Heart right ventricle (tissue), 16 donors: ENCODE measurements at regions not wholly inside any gene's neighbourhood (a gene's known extent, or its start where the extent isn't known, plus 50 kb on each side); places are given as distances from the start of the nearest gene placed in this dataset.

Source experiments
- ATAC-seq, 8 donors: fragments of 200-7000 bp; cut with Tn5 transposase; one replicate each; pipeline ENCODE4 v1.9.1; 2020; ENCODE audit warnings: mild to moderate bottlenecking in 8 of 8, moderate library complexity in 8 of 8, moderate number of reproducible peaks in 1 of 8
- DNase-seq, 2 donors: peaks; one replicate each; pipeline ENCODE4 v3.0.0-alpha.2; 2020
- H3K27ac ChIP-seq, 10 donors: fragments of 200-600 bp; sonication (generic) in 2 of 10; one replicate each; pipeline versions ENCODE4 v1.5.0 to v1.8.0; 2020 to 2022; ENCODE audit warnings: mild to moderate bottlenecking in 3 of 10
- H3K27me3 ChIP-seq, 7 donors: fragments of 200-600 bp; one replicate each; pipeline ENCODE4 v1.8.0; 2021 to 2022; ENCODE audit warnings: mild to moderate bottlenecking in 2 of 7
- H3K36me3 ChIP-seq, 9 donors: fragments of 200-600 bp; sonication (generic) in 1 of 9; one replicate each; pipeline versions ENCODE4 v1.5.0 to v1.8.0; 2020 to 2022; ENCODE audit warnings: mild to moderate bottlenecking in 2 of 9
- H3K4me1 ChIP-seq, 9 donors: fragments of 200-600 bp; sonication (generic) in 1 of 9; one replicate each; pipeline versions ENCODE4 v1.5.0 to v1.8.0; 2020 to 2022; ENCODE audit warnings: mild to moderate bottlenecking in 4 of 9
- H3K4me3 ChIP-seq, 10 donors: fragments of 200-600 bp; sonication (generic) in 2 of 10; one replicate each; pipeline versions ENCODE4 v1.5.0 to v1.8.0; 2020 to 2022; ENCODE audit warnings: mild to moderate bottlenecking in 7 of 10, moderate library complexity in 2 of 10
- H3K9me3 ChIP-seq, 11 donors: fragments of 200-600 bp in 10 of 11; sonication (generic) in 2 of 11; one replicate each; pipeline versions ENCODE4 v1.5.0 to v1.8.0; 2013 to 2022; ENCODE audit warnings: mild to moderate bottlenecking in 2 of 11, control low read depth in 1 of 11, moderate library complexity in 1 of 11
- WGBS, 2 donors: extraction: QIAGEN DNeasy Blood & Tissue Kit; methylation state at CpG; one replicate each; pipeline ENCODE4 v1.1.7; 2013; ENCODE audit warnings: inconsistent platforms in 1 of 2; 5-methylcytosine and 5-hydroxymethylcytosine counted together
- intact Hi-C, 10 donors: fragments of 100-400 bp; cut with DNase I; formaldehyde crosslinking; loops; one replicate each; pipeline versions ENCODE4 v1.11.1 to v1.14.2; 2022
- TF ChIP-seq, protein P1 (sequence below), 9 donors: fragments of 200-600 bp; sonication (generic) in 2 of 9; IDR thresholded peaks; one replicate each; pipeline versions ENCODE4 v1.5.0 to v1.8.0; 2021 to 2022; ENCODE audit warnings: antibody characterized with exemption in 9 of 9, mild to moderate bottlenecking in 5 of 9, moderate library complexity in 1 of 9
- donor health status: Arrhythmogenic right ventricular cardiomyopathy.
- donor health status: ischemic (EF 13 %, LVEDD 7.1; RV severe dilation, severe dysfunction).
- donor health status: healthy with polysubstance abuse.
- donor health status: DM: no; HTN: yes; CAD: no.
- donor health status: DM: no; HTN: no; CAD: no.
- donor health status: ischemic (EF 25% LVEDD 6.9; RV normal size, moderate dysfunction).
- donor health status: ischemic (EF 25% LVEDD 5.7; RV mildly dilated, moderate dysfunction).
- donor health status: healthy.
- donor health status: DM: yes; HTN: yes; CAD: no.
- donor health status: Ischemic cardiomyopathy.
- donor health status: ischemic (EF 35%, LVEDD 5.7; RV mildly dilated, moderate dysfunction).
- donor health status: nonischemic (EF 11% LVEDD 7.7; RV severe dilation, severe dysfunction).
- donor health status: DM: yes; HTN: yes; CAD: no.
- donor health status: PGD.
- donor health status: ischemic (EF 29% LVEDD 5.4; RV normal size, mild dysfunction).
- donor health status: nonischemic (EF 23%, LVEDD 6.1; RV moderate dilation, normal function).

DNA sequence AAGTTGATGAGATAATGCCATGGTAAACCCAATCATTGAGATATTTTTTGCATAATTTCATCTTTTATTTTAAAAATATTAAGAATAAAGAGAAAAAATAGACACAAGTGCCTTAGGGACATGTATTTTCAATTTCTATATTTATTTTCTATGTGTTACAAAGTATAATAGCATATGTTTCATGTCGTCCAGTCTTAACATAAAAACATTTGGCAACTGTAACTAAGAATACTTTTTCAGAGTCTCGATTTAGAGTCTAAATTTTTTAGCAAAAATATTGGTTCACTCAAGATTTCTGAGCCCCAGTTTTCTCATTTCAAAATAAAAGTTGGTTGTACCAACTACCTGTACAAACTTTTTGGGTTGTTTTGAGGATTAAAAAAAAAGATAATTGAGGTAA lies 511.4 kb upstream of the ZNF385D start:
- H3K4me3 ChIP-seq = no peak overlapping the region
- no peaks in the 10 kb centered on the region for H3K9me3 ChIP-seq
- TF ChIP-seq, protein P1, sequence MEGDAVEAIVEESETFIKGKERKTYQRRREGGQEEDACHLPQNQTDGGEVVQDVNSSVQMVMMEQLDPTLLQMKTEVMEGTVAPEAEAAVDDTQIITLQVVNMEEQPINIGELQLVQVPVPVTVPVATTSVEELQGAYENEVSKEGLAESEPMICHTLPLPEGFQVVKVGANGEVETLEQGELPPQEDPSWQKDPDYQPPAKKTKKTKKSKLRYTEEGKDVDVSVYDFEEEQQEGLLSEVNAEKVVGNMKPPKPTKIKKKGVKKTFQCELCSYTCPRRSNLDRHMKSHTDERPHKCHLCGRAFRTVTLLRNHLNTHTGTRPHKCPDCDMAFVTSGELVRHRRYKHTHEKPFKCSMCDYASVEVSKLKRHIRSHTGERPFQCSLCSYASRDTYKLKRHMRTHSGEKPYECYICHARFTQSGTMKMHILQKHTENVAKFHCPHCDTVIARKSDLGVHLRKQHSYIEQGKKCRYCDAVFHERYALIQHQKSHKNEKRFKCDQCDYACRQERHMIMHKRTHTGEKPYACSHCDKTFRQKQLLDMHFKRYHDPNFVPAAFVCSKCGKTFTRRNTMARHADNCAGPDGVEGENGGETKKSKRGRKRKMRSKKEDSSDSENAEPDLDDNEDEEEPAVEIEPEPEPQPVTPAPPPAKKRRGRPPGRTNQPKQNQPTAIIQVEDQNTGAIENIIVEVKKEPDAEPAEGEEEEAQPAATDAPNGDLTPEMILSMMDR (IDR thresholded peaks at IDR 0.05) = no peak
- intact Hi-C loops = no loop called here
- 46 to 57% methylated on average over 2 of the region's 2 CpGs for WGBS, 2 donors
- H3K4me1 ChIP-seq = no peaks in the 10 kb centered on the region
- no peak for ATAC-seq
- no peaks in the 10 kb centered on the region for H3K36me3 ChIP-seq
- DNase-seq = no peak
- H3K27me3 ChIP-seq = no peaks in the 10 kb centered on the region
- no peak overlapping the region for H3K27ac ChIP-seq

DNA sequence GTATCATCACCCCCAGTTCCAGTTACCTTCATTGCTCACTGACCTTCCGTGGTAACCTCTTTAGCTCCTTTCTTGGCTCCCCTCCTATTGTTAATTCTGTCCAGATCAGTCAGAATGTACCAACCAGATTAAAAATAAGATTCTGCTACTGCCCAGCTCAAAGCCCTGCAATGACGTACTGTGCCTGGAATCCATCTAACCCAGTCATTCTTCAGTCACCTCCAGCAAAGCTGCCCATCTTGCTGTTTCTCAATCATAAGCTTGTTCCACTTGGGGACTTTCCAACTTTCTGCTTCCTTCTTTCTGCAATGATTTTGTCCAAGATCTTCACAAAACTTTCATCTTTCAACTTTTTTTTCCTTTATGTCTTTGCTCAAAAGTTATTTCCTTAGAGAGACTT lies 512.0 kb upstream of the ZNF385D start:
- no peaks in the 10 kb centered on the region for H3K4me1 ChIP-seq
- no peaks in the 10 kb centered on the region for H3K9me3 ChIP-seq
- TF ChIP-seq, protein P1 (IDR thresholded peaks at IDR 0.05) = no peak
- intact Hi-C loops = no loop called here
- no peak overlapping the region for H3K4me3 ChIP-seq
- ATAC-seq (no peak), DNase-seq (no peak)
- H3K27ac ChIP-seq = no peak overlapping the region
- WGBS, 2 donors = 69 to 73% methylated on average over 2 of the region's 2 CpGs
- no peaks in the 10 kb centered on the region for H3K27me3 ChIP-seq
- H3K36me3 ChIP-seq = no peaks in the 10 kb centered on the region

DNA sequence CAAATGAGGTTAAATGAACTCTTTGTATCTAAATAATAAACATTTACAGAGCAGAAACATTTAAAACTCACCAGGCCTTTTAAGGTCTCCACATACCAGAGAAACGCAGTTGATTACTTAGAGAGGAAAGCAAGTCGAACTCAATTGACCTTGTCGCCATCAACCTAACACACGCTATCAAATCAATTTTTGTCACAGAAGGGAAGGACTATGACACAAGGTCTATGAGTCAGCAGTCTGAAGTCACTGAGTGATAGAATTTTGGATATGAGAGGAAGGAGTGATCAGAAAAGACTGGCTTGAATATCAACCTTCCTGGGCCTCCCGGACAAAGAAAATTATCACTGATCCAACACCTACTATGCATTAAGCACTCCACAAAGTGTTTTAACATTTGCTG lies 514.4 kb upstream of the ZNF385D start:
- TF ChIP-seq, protein P1 (IDR thresholded peaks at IDR 0.05) = no peak
- DNase-seq (no peak), ATAC-seq (no peak)
- intact Hi-C loops = no loop called here
- Histone ChIP-seq H3K27ac (no peak overlapping the region), H3K4me1 (no peaks in the 10 kb centered on the region), H3K4me3 (no peak overlapping the region), H3K9me3 (no peaks in the 10 kb centered on the region), H3K27me3 (no peaks in the 10 kb centered on the region), H3K36me3 (no peaks in the 10 kb centered on the region)
- 84 to 86% methylated on average over 5 of the region's 5 CpGs for WGBS, 2 donors

DNA sequence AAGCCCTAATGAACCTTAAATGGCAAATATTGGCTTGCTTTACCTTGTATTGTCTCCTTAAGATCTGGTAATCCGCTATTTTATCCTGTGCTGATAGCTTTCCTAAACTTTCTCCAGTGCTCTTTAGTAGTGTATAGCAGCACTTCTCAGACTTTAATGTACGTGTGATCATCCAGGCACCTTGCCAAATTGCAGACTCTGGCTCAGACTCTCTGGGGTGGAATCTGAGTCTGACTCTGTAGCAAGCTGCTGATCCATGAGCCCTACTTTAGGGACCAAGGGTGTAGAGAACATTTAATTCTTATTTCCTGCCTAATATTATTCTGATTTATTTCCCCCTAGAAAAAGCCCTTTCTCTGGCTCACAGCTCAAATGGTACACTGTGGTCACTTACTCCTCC lies 518.8 kb upstream of the ZNF385D start:
- no peak overlapping the region for H3K27ac ChIP-seq
- intact Hi-C loops = no loop called here
- TF ChIP-seq, protein P1 (IDR thresholded peaks at IDR 0.05) = no peak
- H3K4me1 ChIP-seq = no peaks in the 10 kb centered on the region
- H3K4me3 ChIP-seq = no peak overlapping the region
- DNase-seq (no peak), ATAC-seq (no peak)
- H3K27me3 ChIP-seq = no peaks in the 10 kb centered on the region
- no peaks in the 10 kb centered on the region for H3K9me3 ChIP-seq
- H3K36me3 ChIP-seq = no peaks in the 10 kb centered on the region
- 17 to 25% methylated on average over 2 of the region's 2 CpGs for WGBS, 2 donors

DNA sequence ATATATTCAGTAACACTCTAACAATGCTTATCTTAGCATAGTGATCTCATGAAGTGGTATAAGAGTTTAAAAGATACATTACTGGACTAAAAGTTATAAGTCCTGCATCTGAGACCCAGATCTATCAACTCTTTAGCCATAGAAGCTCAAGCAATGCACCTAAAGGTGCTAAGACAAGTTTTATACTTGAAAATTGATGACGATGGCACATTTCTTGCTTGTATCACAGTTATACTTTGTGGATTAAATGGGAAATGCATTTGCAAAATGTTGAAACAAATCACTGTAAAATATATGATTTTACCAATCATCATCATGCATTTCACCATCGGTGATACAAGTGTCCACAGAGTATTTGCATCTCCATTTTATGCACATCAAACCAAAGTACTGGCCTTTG lies 525.3 kb upstream of the ZNF385D start:
- ATAC-seq = no peak
- no peak for DNase-seq
- Histone ChIP-seq H3K27me3 (no peaks in the 10 kb centered on the region), H3K27ac (no peak overlapping the region), H3K9me3 (no peaks in the 10 kb centered on the region), H3K4me1 (no peaks in the 10 kb centered on the region), H3K36me3 (no peaks in the 10 kb centered on the region), H3K4me3 (no peak overlapping the region)
- intact Hi-C loops = no loop called here
- TF ChIP-seq, protein P1 (IDR thresholded peaks at IDR 0.05) = no peak
- 88 to 95% methylated on average over 2 of the region's 2 CpGs for WGBS, 2 donors
